Smooth muscle cell (in vitro differentiated cells): ENCODE measurements at regions not wholly inside any gene's neighbourhood (a gene's known extent, or its start where the extent isn't known, plus 50 kb on each side); places are given as distances from the start of the nearest gene placed in this dataset.
A peak's percentile ranks its signal among the peaks of the same experiment; 100 is the strongest.

ENCODE experiments used
- DNase-seq: peaks from one replicate; lab custom pipeline; 2025; ENCODE audit not compliant: unreplicated experiment; lab: John Stamatoyannopoulos, UW
- H2AFZ ChIP-seq: fragments of 200-600 bp; sonication (generic); 2 replicates; pipeline ENCODE4 v1.6.0; 2016; ENCODE audit warnings: antibody characterized with exemption, low read depth, mild to moderate bottlenecking
- H3F3A ChIP-seq: fragments of 200-600 bp; sonication (generic); 2 replicates; pipeline ENCODE4 v1.6.0; 2017; ENCODE audit warnings: antibody characterized with exemption, low read depth
- H3K27ac ChIP-seq: fragments of 200-600 bp; sonication (generic); 2 replicates; pipeline ENCODE4 v1.5.1; 2016; ENCODE audit warnings: low read depth, mild to moderate bottlenecking
- H3K27me3 ChIP-seq: fragments of 200-600 bp; sonication (generic); 2 replicates; pipeline ENCODE4 v1.6.1; 2016; ENCODE audit warnings: low read depth, mild to moderate bottlenecking
- H3K36me3 ChIP-seq: fragments of 200-600 bp; sonication (generic); 2 replicates; pipeline ENCODE4 v1.5.1; 2016; ENCODE audit warnings: low read depth
- H3K4me1 ChIP-seq: fragments of 200-600 bp; sonication (generic); 2 replicates; pipeline ENCODE4 v1.5.1; 2016; ENCODE audit warnings: low read depth
- H3K4me2 ChIP-seq: fragments of 200-600 bp; sonication (generic); 2 replicates; pipeline ENCODE4 v1.6.0; 2016; ENCODE audit warnings: mild to moderate bottlenecking
- H3K4me3 ChIP-seq: fragments of 200-600 bp; sonication (generic); 2 replicates; pipeline ENCODE4 v1.5.1; 2016; ENCODE audit warnings: mild to moderate bottlenecking
- H3K79me2 ChIP-seq: fragments of 200-600 bp; sonication (generic); 2 replicates; pipeline ENCODE4 v1.6.0; 2016; ENCODE audit warnings: low read depth, mild to moderate bottlenecking
- H3K9ac ChIP-seq: fragments of 200-600 bp; sonication (generic); 2 replicates; pipeline ENCODE4 v1.6.0; 2016; ENCODE audit warnings: low read depth
- H3K9me3 ChIP-seq: fragments of 200-600 bp; sonication (generic); replicated peaks from 2 replicates; pipeline ENCODE4 v1.5.1; 2016; ENCODE audit warnings: low read depth
- H4K20me1 ChIP-seq: fragments of 200-600 bp; sonication (generic); 2 replicates; pipeline ENCODE4 v1.6.0; 2016; ENCODE audit warnings: low read depth
- WGBS: methylation state at CpG from one replicate; pipeline ENCODE4 v1.1.7; 2016; ENCODE audit warnings: low lambda C conversion rate; 5-methylcytosine and 5-hydroxymethylcytosine counted together
- TF ChIP-seq, protein P1 (sequence below): fragments of 200-600 bp; sonication (generic); IDR thresholded peaks from 2 replicates; pipeline ENCODE4 v1.5.1; 2017; ENCODE audit warnings: borderline replicate concordance, mild to moderate bottlenecking, antibody characterized with exemption; ENCODE audit not compliant: insufficient read depth, poor library complexity, severe bottlenecking

DNA sequence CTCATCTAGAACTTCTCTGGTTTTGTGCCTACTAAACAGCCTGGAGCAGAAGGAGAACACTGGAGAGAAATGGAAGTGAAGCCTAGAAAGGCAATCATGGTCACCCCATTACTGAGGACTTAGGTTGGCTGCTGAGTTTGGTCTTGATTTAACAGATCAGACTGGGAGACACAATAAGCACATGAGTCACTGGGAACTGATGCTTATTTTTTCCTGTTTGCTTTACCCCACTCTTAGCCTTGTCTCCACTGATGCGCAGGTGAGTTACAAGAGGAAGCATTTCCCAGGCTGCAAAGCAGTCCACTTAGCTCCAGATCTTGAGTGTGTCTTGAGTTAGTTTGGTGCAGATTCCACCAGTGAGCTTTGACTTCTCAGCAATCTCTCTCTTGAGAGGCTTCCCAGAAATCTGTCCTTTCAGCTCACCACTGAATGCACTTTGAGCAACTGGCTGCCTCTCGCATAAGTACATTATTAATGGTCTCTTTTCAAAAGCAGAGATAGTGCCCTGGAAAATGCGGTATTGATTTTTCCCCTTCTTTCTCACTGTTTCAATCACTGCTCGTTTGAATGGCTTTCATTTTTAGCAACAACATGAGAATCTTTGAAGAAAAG lies 390.2 kb upstream of the SETBP1 start:
- no peak for DNase-seq
- Histone ChIP-seq H3F3A (no peaks in the 10 kb centered on the region), H4K20me1 (no peaks in the 10 kb centered on the region), H2AFZ (no peak overlapping the region), H3K4me1 (no peaks in the 10 kb centered on the region), H3K9ac (no peak overlapping the region), H3K27me3 (no peaks in the 10 kb centered on the region), H3K36me3 (no peaks in the 10 kb centered on the region), H3K79me2 (no peaks in the 10 kb centered on the region), H3K4me2 (no peak overlapping the region), H3K27ac (no peak overlapping the region), H3K9me3 (no peaks in the 10 kb centered on the region), H3K4me3 (no peak overlapping the region)
- TF ChIP-seq, protein P1, sequence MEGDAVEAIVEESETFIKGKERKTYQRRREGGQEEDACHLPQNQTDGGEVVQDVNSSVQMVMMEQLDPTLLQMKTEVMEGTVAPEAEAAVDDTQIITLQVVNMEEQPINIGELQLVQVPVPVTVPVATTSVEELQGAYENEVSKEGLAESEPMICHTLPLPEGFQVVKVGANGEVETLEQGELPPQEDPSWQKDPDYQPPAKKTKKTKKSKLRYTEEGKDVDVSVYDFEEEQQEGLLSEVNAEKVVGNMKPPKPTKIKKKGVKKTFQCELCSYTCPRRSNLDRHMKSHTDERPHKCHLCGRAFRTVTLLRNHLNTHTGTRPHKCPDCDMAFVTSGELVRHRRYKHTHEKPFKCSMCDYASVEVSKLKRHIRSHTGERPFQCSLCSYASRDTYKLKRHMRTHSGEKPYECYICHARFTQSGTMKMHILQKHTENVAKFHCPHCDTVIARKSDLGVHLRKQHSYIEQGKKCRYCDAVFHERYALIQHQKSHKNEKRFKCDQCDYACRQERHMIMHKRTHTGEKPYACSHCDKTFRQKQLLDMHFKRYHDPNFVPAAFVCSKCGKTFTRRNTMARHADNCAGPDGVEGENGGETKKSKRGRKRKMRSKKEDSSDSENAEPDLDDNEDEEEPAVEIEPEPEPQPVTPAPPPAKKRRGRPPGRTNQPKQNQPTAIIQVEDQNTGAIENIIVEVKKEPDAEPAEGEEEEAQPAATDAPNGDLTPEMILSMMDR = no peak
- WGBS = 82% methylated on average over 4 of the region's 4 CpGs

DNA sequence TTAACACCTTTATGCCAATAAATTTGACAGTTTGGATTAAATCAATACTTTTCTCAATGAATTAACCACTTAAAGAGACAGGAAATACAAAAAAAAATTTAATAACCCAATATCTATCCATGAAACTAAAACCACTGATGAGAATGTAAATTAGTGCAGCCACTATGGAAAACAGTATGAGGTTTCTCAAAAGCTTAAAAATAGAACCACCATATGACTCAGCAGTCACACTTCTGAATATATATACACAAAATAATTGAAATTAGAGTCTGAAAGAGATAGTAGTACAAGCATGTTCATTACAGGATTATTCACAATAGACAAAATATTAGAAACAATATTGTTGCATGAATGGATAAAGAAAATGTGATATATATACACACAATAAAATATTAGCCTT lies 382.1 kb upstream of the SETBP1 start:
- DNase-seq = no peak
- H3K9me3 ChIP-seq = no peaks in the 10 kb centered on the region
- H3K36me3 ChIP-seq = no peaks in the 10 kb centered on the region
- H3K4me1 ChIP-seq = no peaks in the 10 kb centered on the region
- no peak overlapping the region for H3K27ac ChIP-seq
- no peak overlapping the region for H3K4me3 ChIP-seq
- no peak overlapping the region for H3K4me2 ChIP-seq
- no peaks in the 10 kb centered on the region for H3K79me2 ChIP-seq
- no peaks in the 10 kb centered on the region for H3F3A ChIP-seq
- H3K9ac ChIP-seq = no peak overlapping the region
- TF ChIP-seq, protein P1 = no peak
- no peaks in the 10 kb centered on the region for H4K20me1 ChIP-seq
- H2AFZ ChIP-seq = no peak overlapping the region
- no peaks in the 10 kb centered on the region for H3K27me3 ChIP-seq

DNA sequence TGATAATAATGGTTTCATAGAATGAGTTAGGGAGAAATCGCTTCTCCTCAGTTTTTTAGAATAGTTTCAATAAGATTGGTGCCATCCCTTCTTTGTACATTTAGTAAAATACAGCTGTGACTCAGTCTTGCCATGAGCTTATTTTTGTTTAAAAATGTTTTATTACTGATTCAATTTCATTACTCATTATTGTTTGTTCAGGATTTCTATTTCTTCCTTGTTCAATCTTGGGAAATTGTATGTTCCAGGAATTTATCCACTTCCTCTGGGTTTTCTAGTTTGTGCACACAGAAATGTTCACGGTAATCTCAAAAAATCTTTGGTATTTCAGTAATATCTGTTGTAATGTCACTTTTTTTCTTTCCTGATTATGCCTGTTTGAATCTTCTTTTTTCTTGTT lies 371.5 kb upstream of the SETBP1 start:
- 57% methylated on average over 2 of the region's 2 CpGs for WGBS
- H3K27me3 ChIP-seq = no peaks in the 10 kb centered on the region
- H2AFZ ChIP-seq = peak overlapping the region; percentile 17
- H3K36me3 ChIP-seq = no peaks in the 10 kb centered on the region
- H3K4me2 ChIP-seq = peak overlapping the region; percentile 17
- H3F3A ChIP-seq = no peaks in the 10 kb centered on the region
- H3K4me1 ChIP-seq = no peaks in the 10 kb centered on the region
- H3K9ac ChIP-seq = no peak overlapping the region
- TF ChIP-seq, protein P1 = no peak
- H3K79me2 ChIP-seq = no peaks in the 10 kb centered on the region
- no peaks in the 10 kb centered on the region for H3K9me3 ChIP-seq
- H3K4me3 ChIP-seq = no peak overlapping the region
- no peak for DNase-seq
- H4K20me1 ChIP-seq = no peaks in the 10 kb centered on the region
- peak overlapping the region; percentile 34 for H3K27ac ChIP-seq
